ENCODE measurements at regions not wholly inside any gene's neighbourhood (a gene's known extent, or its start where the extent isn't known, plus 50 kb on each side); places are given as distances from the start of the nearest gene placed in this dataset.
A peak's percentile ranks its signal among the peaks of the same experiment; 100 is the strongest.
"Not testable (repeated sequence)": the region's sequence is repeated elsewhere in the genome, so short reads cannot be mapped to it uniquely, and the experiment has no call there.

DNA sequence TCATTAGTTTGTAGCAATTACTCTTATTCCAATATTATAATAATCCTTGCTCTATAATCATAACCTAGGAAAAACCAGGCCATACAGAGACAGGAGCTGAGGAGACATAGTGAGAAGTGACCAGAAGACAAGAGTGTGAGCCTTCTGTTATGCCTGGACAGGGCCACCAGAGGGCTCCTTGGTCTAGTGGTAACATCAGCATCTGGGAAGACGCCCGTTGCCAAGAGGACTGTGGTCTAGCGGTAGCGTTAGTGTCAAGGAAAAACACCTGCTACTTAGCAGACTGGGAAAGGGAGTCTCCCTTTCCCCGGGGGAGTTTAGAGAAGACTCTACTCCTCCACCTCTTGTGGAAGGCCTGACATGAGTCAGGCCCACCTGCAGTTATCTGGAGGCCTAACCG lies 97.0 kb downstream of the F11 start:
- not testable (repeated sequence) for H3K4ac ChIP-seq (replicated peaks; ENCODE audit: insufficient read length, low read depth, low read length); H3K23ac ChIP-seq (ENCODE audit: insufficient read length); H4K8ac ChIP-seq (ENCODE audit: extremely low read depth, insufficient read depth, low read length); H3K79me1 ChIP-seq (ENCODE audit: low read depth, low read length); H4K91ac ChIP-seq (replicated peaks; ENCODE audit: insufficient read length, low read length); H2BK20ac ChIP-seq (ENCODE audit: low read length); FAIRE-seq; H3K9ac ChIP-seq (replicated peaks in 1 of 4; ENCODE audit: extremely low read depth in 1 of 4, low read depth in 3 of 4, low read length in 3 of 4); H2BK15ac ChIP-seq (ENCODE audit: low read length); H3K23me2 ChIP-seq (ENCODE audit: low read depth, low read length); H2AK5ac ChIP-seq (ENCODE audit: low read depth, low read length); H3K4me2 ChIP-seq (ENCODE audit: insufficient read depth in 1 of 2, low read depth in 2 of 2, low read length in 2 of 2); H2BK120ac ChIP-seq (replicated peaks; ENCODE audit: low read depth, low read length); H3K14ac ChIP-seq (ENCODE audit: insufficient read length); H4K5ac ChIP-seq (ENCODE audit: insufficient read length, low read depth, low read length); H2BK5ac ChIP-seq (ENCODE audit: low read depth, low read length); H2AFZ ChIP-seq (ENCODE audit: low read length); H3K27me3 ChIP-seq (replicated peaks in 1 of 4; ENCODE audit: control insufficient read depth in 3 of 4, extremely low read depth in 1 of 4, insufficient read depth in 3 of 4, low read length in 3 of 4); H2BK12ac ChIP-seq (ENCODE audit: low read depth, low read length); H3K56ac ChIP-seq (replicated peaks; ENCODE audit: insufficient read length, low read depth, low read length); H4K20me1 ChIP-seq (replicated peaks in 1 of 2; ENCODE audit: control insufficient read depth in 1 of 2, insufficient read depth in 2 of 2, low read length in 2 of 2); H3K27ac ChIP-seq (ENCODE audit: low read depth, low read length); H3K4me1 ChIP-seq (replicated peaks in 1 of 4; ENCODE audit: control insufficient read depth in 3 of 4, insufficient read depth in 4 of 4, low read length in 3 of 4); H3K18ac ChIP-seq (ENCODE audit: extremely low read depth, low read length); H3K4me3 ChIP-seq (ENCODE audit: extremely low read depth in 1 of 4, insufficient read depth in 2 of 4, low read depth in 3 of 4, low read length in 4 of 4); H3K79me2 ChIP-seq (ENCODE audit: control insufficient read depth in 1 of 2, insufficient read depth in 2 of 2, low read length in 2 of 2)
- CTCF ChIA-PET (ENCODE audit: partially characterized antibody), result interaction anchor here (0.7 to 2.2 kb wide), 14 partner anchors 11 to 426 kb away, joined by 3 to 10 read pairs (median 3); partner anchors contain the start of gene MTNR1A
- TF ChIP-seq, protein P1, sequence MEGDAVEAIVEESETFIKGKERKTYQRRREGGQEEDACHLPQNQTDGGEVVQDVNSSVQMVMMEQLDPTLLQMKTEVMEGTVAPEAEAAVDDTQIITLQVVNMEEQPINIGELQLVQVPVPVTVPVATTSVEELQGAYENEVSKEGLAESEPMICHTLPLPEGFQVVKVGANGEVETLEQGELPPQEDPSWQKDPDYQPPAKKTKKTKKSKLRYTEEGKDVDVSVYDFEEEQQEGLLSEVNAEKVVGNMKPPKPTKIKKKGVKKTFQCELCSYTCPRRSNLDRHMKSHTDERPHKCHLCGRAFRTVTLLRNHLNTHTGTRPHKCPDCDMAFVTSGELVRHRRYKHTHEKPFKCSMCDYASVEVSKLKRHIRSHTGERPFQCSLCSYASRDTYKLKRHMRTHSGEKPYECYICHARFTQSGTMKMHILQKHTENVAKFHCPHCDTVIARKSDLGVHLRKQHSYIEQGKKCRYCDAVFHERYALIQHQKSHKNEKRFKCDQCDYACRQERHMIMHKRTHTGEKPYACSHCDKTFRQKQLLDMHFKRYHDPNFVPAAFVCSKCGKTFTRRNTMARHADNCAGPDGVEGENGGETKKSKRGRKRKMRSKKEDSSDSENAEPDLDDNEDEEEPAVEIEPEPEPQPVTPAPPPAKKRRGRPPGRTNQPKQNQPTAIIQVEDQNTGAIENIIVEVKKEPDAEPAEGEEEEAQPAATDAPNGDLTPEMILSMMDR (IDR thresholded peaks at IDR 0.05; ENCODE audit: control extremely low read depth in 1 of 3, insufficient read depth in 1 of 3, low read depth in 1 of 3, low read length in 3 of 3), result peak; percentile 27 to 45 (median 30)
- TF ChIP-seq RAD21 (IDR thresholded peaks at IDR 0.05 in 1 of 2, conservative IDR thresholded peaks at IDR 0.05 in 1 of 2; ENCODE audit: low read depth in 2 of 2, low read length in 2 of 2), result peak; percentile 53 to 57
- POLR2A ChIA-PET (ENCODE audit: partially characterized antibody), result interaction anchor here (0.6 kb wide), 1 partner anchor 231 kb away, joined by 3 read pairs; no protein-coding TSS in a partner anchor
- WGBS, 2 experiments (ENCODE audit: extremely low coverage in 1 of 2, insufficient coverage in 1 of 2, insufficient read length in 1 of 2, insufficient replicate concordance in 2 of 2, low coverage in 1 of 2, low lambda C conversion rate in 2 of 2, missing lambda C conversion rate in 1 of 2), result 84% methylated on average over 6 of the region's 6 CpGs; no CpG with 5 or more reads in 1 of the 2 experiments
- DNase-seq (ENCODE audit: low read depth in 1 of 2, low spot score in 2 of 2), result peak in 1 of 2 experiments; percentile 59
- Histone ChIP-seq H3K9me3 (ENCODE audit: insufficient read depth in 2 of 2, low read depth in 1 of 2, low read length in 1 of 2) (peaks cover 24 to 26% of the 10 kb centered on the region in 2 experiments), H3K36me3 (ENCODE audit: control insufficient read depth in 2 of 4, insufficient read depth in 4 of 4, low read length in 3 of 4) (peaks cover 0 to 13% (median 0%) of the 10 kb centered on the region in 4 experiments; a peak in 1 of 8 replicates)
